CD14-positive monocyte (primary cell): ENCODE measurements at regions not wholly inside any gene's neighbourhood (a gene's known extent, or its start where the extent isn't known, plus 50 kb on each side); places are given as distances from the start of the nearest gene placed in this dataset.
A peak's percentile ranks its signal among the peaks of the same experiment; 100 is the strongest.

ENCODE experiments used
- DNase-seq, 3 donors: peaks; one replicate each; pipeline ENCODE4 v3.0.0-alpha.2; 2011 to 2022
- H2AFZ ChIP-seq: 2 replicates; pipeline ENCODE4 v1.6.0; 2012; ENCODE audit warnings: mild to moderate bottlenecking, low read depth, low read length, inconsistent platforms; ENCODE audit not compliant: insufficient read depth, poor library complexity, severe bottlenecking
- H3K27ac ChIP-seq, 2 donors: 1 replicate in 1 of 2; 2 replicates in 1 of 2; pipeline ENCODE4 v1.5.1; 2012 to 2013; ENCODE audit warnings: low read length in 2 of 2, control low read depth in 1 of 2, inconsistent platforms in 1 of 2, low read depth in 1 of 2, mild to moderate bottlenecking in 1 of 2
- H3K27me3 ChIP-seq, 2 donors: one replicate each; pipeline versions ENCODE4 v1.6.0 to v1.6.1; 2011 to 2013; ENCODE audit warnings: low read length in 2 of 2; ENCODE audit not compliant: control insufficient read depth in 2 of 2, insufficient read depth in 2 of 2
- H3K36me3 ChIP-seq, 2 donors: replicated peaks in 1 of 2; 1 replicate in 1 of 2; 2 replicates in 1 of 2; pipeline versions ENCODE4 v1.5.1 to v1.6.1; 2012 to 2013; ENCODE audit warnings: low read length in 2 of 2, control low read depth in 1 of 2, inconsistent platforms in 1 of 2, mild to moderate bottlenecking in 1 of 2; ENCODE audit not compliant: insufficient read depth in 2 of 2, control insufficient read depth in 1 of 2
- H3K4me1 ChIP-seq, 2 donors: 1 replicate in 1 of 2; 2 replicates in 1 of 2; pipeline versions ENCODE4 v1.5.1 to v1.6.1; 2012 to 2013; ENCODE audit warnings: low read length in 2 of 2, control low read depth in 1 of 2, inconsistent platforms in 1 of 2, mild to moderate bottlenecking in 1 of 2, moderate library complexity in 1 of 2; ENCODE audit not compliant: insufficient read depth in 2 of 2, control insufficient read depth in 1 of 2
- H3K4me2 ChIP-seq: replicated peaks from 2 replicates; pipeline ENCODE3; 2012; ENCODE audit warnings: low read length, moderate library complexity, mild to moderate bottlenecking; ENCODE audit not compliant: poor library complexity, severe bottlenecking; ENCODE audit errors: extremely low read depth
- H3K4me3 ChIP-seq, 3 experiments: fragments of 200-600 bp in 1 of 3; sonication (generic) in 1 of 3; replicated peaks in 1 of 3; 1 replicate in 2 of 3; 2 replicates in 1 of 3; pipeline ENCODE4 v1.5.1; 2011 to 2013; ENCODE audit warnings: low read length in 3 of 3, mild to moderate bottlenecking in 3 of 3, control low read depth in 2 of 3, low read depth in 2 of 3, inconsistent platforms in 1 of 3, moderate library complexity in 1 of 3
- H3K79me2 ChIP-seq: 2 replicates; pipeline ENCODE4 v1.6.0; 2012; ENCODE audit warnings: mild to moderate bottlenecking, control low read depth, inconsistent platforms, low read length, moderate library complexity; ENCODE audit not compliant: insufficient read depth
- H3K9ac ChIP-seq: 2 replicates; pipeline ENCODE4 v1.6.0; 2017; ENCODE audit warnings: low read length, mild to moderate bottlenecking; ENCODE audit not compliant: insufficient read depth, poor library complexity, severe bottlenecking
- H3K9me3 ChIP-seq, 2 donors: replicated peaks in 1 of 2; 1 replicate in 1 of 2; 2 replicates in 1 of 2; pipeline versions ENCODE4 v1.5.1 to v1.6.1; 2012 to 2013; ENCODE audit warnings: low read length in 2 of 2, control low read depth in 1 of 2; ENCODE audit not compliant: control insufficient read depth in 1 of 2, insufficient read depth in 1 of 2
- H4K20me1 ChIP-seq: 2 replicates; pipeline ENCODE4 v1.6.0; 2012; ENCODE audit warnings: mild to moderate bottlenecking, low read length, control low read depth, moderate library complexity; ENCODE audit not compliant: insufficient read depth
- H3K27ac Mint-ChIP-seq, 7 donors: one replicate each; pipeline ENCODE4 v1.8.0; 2020; ENCODE audit warnings: mild to moderate bottlenecking in 7 of 7, mixed read lengths in 7 of 7, moderate library complexity in 6 of 7, inconsistent platforms in 2 of 7
- H3K27me3 Mint-ChIP-seq, 3 donors: one replicate each; pipeline ENCODE4 v1.8.0; 2021 to 2022; ENCODE audit warnings: low read depth in 3 of 3, mild to moderate bottlenecking in 3 of 3, mixed read lengths in 3 of 3, moderate library complexity in 3 of 3, inconsistent platforms in 1 of 3
- H3K36me3 Mint-ChIP-seq, 2 donors: one replicate each; pipeline ENCODE4 v1.8.0; 2020; ENCODE audit warnings: mixed read lengths in 2 of 2, inconsistent platforms in 1 of 2, mild to moderate bottlenecking in 1 of 2
- H3K4me1 Mint-ChIP-seq: one replicate; pipeline ENCODE4 v1.8.0; 2020; ENCODE audit warnings: mild to moderate bottlenecking, mixed read lengths
- H3K4me3 Mint-ChIP-seq, 2 donors: one replicate each; pipeline ENCODE4 v1.8.0; 2020; ENCODE audit warnings: mild to moderate bottlenecking in 2 of 2, mixed read lengths in 2 of 2, moderate library complexity in 1 of 2
- H3K9me3 Mint-ChIP-seq, 7 donors: one replicate each; pipeline ENCODE4 v1.8.0; 2020 to 2022; ENCODE audit warnings: mixed read lengths in 7 of 7, mild to moderate bottlenecking in 6 of 7, moderate library complexity in 6 of 7, inconsistent platforms in 2 of 7
- WGBS: methylation state at CpG from one replicate; pipeline ENCODE4 v1.1.5; 2013; ENCODE audit warnings: missing lambda C conversion rate; ENCODE audit not compliant: insufficient coverage; 5-methylcytosine and 5-hydroxymethylcytosine counted together
- intact Hi-C, 2 donors: fragments of 100-400 bp; cut with micrococcal nuclease; formaldehyde crosslinking; loops; one replicate each; pipeline versions ENCODE4 v1.15.0 to v1.15.1; 2023
- TF ChIP-seq, protein P1 (sequence below): fragments of 200-600 bp; IDR thresholded peaks from one replicate; pipeline ENCODE4 v1.8.0; 2022; ENCODE audit warnings: antibody characterized with exemption, mild to moderate bottlenecking

- peaks cover 14% of the 10 kb centered on the region for H3K4me1 Mint-ChIP-seq
- H3K27me3 Mint-ChIP-seq, result no peaks in the 10 kb centered on the region
- H3K9me3 Mint-ChIP-seq, result peaks cover 0 to 19% (median 0%) of the 10 kb centered on the region in 7 donors
- Histone ChIP-seq H3K9me3 (no peaks in the 10 kb centered on the region), H3K79me2 (no peaks in the 10 kb centered on the region), H4K20me1 (no peaks in the 10 kb centered on the region), H3K36me3 (no peaks in the 10 kb centered on the region), H3K27me3 (no peaks in the 10 kb centered on the region), H3K27ac (no peak overlapping the region), H3K9ac (no peak overlapping the region), H3K4me2 (peak overlapping the region; percentile 33), H3K4me1 (peaks cover 0 to 8% of the 10 kb centered on the region in 2 donors), H3K4me3 (peak overlapping the region in 1 of 3 experiments; percentile 13), H2AFZ (peak overlapping the region; percentile 60)
- 7% methylated on average over 8 of the region's 12 CpGs for WGBS
- TF ChIP-seq, protein P1, sequence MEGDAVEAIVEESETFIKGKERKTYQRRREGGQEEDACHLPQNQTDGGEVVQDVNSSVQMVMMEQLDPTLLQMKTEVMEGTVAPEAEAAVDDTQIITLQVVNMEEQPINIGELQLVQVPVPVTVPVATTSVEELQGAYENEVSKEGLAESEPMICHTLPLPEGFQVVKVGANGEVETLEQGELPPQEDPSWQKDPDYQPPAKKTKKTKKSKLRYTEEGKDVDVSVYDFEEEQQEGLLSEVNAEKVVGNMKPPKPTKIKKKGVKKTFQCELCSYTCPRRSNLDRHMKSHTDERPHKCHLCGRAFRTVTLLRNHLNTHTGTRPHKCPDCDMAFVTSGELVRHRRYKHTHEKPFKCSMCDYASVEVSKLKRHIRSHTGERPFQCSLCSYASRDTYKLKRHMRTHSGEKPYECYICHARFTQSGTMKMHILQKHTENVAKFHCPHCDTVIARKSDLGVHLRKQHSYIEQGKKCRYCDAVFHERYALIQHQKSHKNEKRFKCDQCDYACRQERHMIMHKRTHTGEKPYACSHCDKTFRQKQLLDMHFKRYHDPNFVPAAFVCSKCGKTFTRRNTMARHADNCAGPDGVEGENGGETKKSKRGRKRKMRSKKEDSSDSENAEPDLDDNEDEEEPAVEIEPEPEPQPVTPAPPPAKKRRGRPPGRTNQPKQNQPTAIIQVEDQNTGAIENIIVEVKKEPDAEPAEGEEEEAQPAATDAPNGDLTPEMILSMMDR, result no peak
- peak overlapping the region; percentile 48 to 49 for H3K4me3 Mint-ChIP-seq
- intact Hi-C loops, result no loop called here
- no peaks in the 10 kb centered on the region for H3K36me3 Mint-ChIP-seq
- H3K27ac Mint-ChIP-seq, result no peak overlapping the region
- no peak for DNase-seq
Measured at GRCh38 chr2:221104361-221104811, 467.7 kb downstream of the EPHA4 start.

DNA sequence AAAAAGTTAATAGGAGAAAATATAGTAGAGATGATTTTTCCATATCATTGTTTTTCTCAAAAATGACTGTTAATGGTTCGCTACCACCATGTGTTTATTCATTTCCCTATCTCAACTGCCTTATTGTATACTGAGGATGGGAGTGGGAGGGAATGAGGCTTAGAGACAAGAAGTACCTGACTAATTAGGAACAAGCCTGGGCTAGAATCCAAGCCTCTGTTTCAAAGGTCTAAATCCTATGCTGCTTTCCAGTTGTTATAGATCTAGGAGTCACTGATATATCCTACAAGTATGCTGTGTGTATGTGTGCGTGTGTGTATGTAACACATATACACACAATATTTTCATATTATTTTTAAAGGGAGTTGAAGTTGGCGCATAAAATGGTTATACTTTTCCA lies 465.9 kb downstream of the EPHA4 start:
- peaks cover 0 to 14% (median 0%) of the 10 kb centered on the region in 7 donors for H3K9me3 Mint-ChIP-seq
- TF ChIP-seq, protein P1, result no peak
- H3K36me3 ChIP-seq, result no peaks in the 10 kb centered on the region
- intact Hi-C loops, result no loop called here
- no peak overlapping the region for H3K27ac Mint-ChIP-seq
- H3K79me2 ChIP-seq, result no peaks in the 10 kb centered on the region
- H3K27me3 ChIP-seq, result no peaks in the 10 kb centered on the region
- no peak overlapping the region for H2AFZ ChIP-seq
- H3K4me1 Mint-ChIP-seq, result peaks cover 14% of the 10 kb centered on the region
- no peak overlapping the region for H3K4me2 ChIP-seq
- peaks cover 0 to 8% of the 10 kb centered on the region in 2 donors for H3K4me1 ChIP-seq
- DNase-seq, result no peak
- no peak overlapping the region for H3K27ac ChIP-seq
- H4K20me1 ChIP-seq, result no peaks in the 10 kb centered on the region
- no peaks in the 10 kb centered on the region for H3K36me3 Mint-ChIP-seq
- no peak overlapping the region for H3K9ac ChIP-seq
- H3K27me3 Mint-ChIP-seq, result no peaks in the 10 kb centered on the region
- H3K4me3 ChIP-seq, result no peak overlapping the region
- no peaks in the 10 kb centered on the region for H3K9me3 ChIP-seq
- WGBS, result no CpG with 5 or more reads among the region's 3 CpGs
- H3K4me3 Mint-ChIP-seq, result no peak overlapping the region
